CD4-positive, alpha-beta T cell treated with Interleukin-12 subunit alpha and Interleukin-12 subunit beta, for 1 hour (primary cell): ENCODE measurements at regions not wholly inside any gene's neighbourhood (a gene's known extent, or its start where the extent isn't known, plus 50 kb on each side); places are given as distances from the start of the nearest gene placed in this dataset.
"Not testable (repeated sequence)": the region's sequence is repeated elsewhere in the genome, so short reads cannot be mapped to it uniquely, and the experiment has no call there.

ENCODE experiments used
- DNase-seq: peaks from one replicate; pipeline ENCODE4 v3.0.0-alpha.2; 2020

- DNase-seq, result no peak
These were observed 189.0 kb upstream of the DAB1 start for GRCh38 chr1:57612833-57613232.

DNA sequence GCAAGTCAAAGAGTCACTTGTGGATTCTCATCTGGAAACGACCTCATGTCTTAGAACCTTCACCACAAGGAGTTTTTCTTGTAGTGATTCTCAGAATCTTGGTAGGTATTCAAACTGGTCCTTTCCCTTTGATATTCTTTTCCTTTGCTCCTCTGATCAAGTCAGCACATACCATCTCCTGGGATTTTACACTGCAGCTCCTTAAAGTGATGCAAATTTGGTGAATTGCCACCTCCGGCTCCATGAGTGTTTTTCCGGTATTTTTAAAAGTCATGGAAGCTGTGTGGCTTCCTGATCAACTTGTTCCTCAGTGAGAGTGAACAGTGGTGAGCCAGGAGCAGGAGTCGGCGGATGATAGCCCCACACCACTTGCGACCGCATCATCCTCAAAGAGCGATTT lies 182.1 kb upstream of the DAB1 start:
- no peak for DNase-seq

DNA sequence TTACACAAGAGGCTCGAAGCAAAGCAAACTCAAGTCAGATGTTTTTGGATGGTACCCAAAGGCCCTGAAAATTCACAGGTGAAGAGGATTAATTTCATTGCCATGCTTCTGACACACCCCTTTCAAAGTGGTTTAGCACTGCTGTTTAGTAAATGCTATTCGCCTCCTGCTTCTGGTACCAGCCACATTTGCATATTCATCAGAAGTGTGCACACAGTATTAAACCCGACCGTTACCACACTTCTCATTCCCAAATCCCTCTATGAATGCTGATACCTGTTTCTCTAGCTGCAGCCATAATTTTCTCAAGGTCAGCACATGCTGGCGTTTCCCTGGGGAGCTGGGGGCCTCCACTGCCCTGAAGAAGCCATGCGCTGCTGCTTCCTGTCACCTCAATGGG lies 179.8 kb upstream of the DAB1 start:
- no peak for DNase-seq

DNA sequence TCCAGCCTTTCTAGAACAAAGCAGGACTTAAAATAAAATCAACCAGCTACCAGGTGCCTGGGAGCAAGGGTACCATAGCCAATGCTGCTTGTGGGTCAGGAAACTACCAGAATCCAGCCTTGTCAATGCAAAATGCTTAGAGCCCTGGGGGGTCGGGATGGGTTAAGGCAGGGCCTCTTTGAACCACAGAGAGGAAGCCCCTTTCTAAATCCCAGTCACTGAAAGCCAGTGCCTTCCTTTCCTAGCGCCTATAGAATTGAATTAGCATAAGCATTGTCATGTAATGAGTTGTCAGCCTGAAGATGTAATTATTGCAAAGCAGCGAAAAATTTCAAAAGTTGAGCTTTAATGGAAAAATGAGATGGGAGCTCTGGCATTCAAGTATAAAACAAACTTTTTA lies 176.6 kb upstream of the DAB1 start:
- no peak for DNase-seq

DNA sequence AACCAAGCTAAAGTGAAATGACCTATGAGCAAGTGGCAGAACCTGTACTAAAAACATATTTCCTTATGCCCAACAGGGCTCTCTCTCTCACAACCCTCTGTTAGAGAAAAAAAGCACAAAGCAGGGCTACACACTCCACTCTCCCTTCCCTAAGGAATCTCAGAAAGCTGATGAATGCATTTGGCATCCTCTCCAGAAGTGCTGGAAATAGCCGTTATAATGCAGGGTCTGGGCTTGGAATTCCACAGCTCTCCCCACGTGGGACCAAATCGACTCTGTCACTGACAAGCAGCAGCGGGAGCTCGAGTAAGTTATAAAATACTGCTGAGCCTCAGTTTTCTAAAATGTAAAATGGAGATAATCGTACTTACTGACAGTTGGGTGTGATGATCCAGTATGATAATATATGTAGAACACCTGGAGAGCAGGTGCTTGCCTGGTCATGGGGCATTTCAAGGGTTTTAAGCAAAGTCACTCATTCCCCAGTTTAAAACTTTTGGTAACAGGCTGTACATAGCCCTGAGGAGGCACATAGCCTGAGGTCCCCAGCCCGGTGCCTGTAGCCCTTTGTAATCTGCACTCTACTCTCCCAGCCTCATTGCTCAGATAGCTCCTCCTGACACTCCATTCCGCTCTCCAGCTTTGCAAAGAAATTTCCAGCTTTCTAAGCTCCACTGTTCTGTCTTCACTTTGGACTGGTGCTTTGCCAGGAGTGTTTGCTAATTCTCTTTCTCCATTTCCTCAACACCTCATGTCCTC lies 175.6 kb upstream of the DAB1 start:
- DNase-seq, result no peak

- DNase-seq, result no peak
These were observed 173.2 kb upstream of the DAB1 start for GRCh38 chr1:57597036-57597435.

DNA sequence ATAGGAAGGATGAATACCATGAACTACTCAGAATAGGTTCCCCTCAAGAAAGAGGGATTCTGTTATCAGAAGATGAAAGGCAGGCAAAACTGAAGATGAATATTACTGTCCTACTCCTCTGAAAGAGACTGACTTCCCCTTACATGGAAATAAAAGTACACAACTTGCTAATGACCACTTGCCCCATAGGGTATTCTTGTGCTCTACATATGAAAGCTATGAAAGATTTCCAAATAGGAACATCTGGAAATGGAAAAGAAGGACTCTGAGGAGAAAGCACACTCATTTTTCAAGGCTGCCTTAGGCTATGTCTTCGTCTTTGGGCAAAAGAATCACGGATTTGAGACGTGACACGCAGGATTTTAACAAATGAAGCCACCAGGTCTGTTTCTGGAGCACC lies 170.1 kb upstream of the DAB1 start:
- DNase-seq, result no peak

GRCh38 chr1:57591842-57592241 lies 168.0 kb upstream of the DAB1 start:
- no peak for DNase-seq

DNA sequence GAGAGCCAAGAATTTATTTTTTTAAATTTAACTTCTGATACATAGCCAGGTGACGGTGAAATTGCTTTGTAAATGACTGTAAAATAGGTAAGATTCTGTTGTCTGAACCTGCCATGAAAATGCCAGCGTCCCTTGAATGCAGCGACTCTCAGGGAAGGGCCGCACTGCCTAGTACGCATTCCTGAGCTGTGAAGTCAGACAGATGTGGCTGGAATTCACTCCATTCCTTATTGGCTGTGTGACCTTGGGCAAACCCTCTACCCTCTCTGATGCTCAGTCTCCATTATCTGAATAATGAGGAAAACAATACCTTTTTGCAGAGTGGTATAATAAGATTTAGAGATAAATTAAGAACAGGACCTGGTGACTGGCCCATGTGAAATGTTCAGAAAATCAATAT lies 167.1 kb upstream of the DAB1 start:
- no peak for DNase-seq

- DNase-seq, result no peak
These were observed 163.0 kb upstream of the DAB1 start for GRCh38 chr1:57586842-57587241.

DNA sequence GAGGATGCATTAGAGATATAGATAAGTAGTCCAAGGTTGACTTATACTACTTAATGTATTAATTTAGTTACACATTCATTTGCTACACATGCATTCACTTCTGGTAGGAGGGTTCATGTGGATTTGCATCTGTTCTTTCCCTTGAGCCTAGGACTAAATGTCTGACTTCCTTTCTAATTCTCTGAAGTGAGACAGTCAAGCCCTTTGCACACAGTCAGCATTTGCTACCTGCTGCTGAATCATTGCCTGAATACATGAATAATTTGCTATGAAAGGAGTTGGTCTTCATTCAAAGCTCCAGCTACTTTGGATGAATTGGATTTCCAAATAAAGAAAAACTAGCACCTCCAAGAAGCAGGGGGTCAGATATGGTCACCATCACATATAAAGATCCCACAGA lies 154.8 kb upstream of the DAB1 start:
- DNase-seq, result no peak

- DNase-seq, result no peak
These were observed 154.2 kb upstream of the DAB1 start for GRCh38 chr1:57578099-57578498.

DNA sequence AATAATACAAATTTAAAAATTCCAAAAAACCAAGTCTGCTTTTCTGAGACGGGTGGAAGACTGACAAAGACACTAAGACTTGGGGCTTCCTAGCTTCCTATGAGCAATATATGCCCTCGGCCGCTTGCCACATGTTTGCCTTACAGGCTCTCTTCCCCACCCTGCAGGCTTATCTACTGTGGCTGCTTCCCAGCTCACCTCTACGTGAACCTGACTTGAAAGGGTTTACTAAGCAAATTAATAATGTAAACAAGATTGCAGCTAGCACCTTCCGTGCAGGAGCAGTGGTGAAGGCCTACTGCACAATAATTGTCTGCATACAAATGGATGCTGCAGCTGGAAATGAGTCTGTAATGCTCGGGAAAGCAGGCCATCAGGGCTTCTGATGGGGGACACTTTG lies 152.9 kb upstream of the DAB1 start:
- no peak for DNase-seq

GRCh38 chr1:57572016-57572415 lies 148.2 kb upstream of the DAB1 start:
- no peak for DNase-seq

DNA sequence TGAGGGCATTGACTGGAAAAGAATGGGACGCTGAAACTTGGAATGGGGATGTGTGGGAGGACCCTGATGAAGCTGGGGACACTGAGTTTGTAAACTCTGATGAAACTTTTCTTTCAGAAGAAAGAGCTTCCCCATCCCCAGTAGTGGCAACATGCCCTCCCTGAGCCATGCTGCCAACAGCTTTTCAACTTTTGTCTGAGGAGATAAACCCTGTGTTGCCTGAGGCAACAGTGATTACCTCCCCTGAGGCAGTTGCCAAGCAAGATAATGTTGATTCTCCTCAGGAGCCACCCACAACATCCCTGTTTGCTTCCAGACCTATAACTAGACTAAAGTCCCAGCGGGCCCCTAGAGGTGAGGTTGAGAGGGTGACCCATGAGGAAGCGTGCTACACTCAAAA lies 134.2 kb upstream of the DAB1 start:
- not testable (repeated sequence) for DNase-seq

DNA sequence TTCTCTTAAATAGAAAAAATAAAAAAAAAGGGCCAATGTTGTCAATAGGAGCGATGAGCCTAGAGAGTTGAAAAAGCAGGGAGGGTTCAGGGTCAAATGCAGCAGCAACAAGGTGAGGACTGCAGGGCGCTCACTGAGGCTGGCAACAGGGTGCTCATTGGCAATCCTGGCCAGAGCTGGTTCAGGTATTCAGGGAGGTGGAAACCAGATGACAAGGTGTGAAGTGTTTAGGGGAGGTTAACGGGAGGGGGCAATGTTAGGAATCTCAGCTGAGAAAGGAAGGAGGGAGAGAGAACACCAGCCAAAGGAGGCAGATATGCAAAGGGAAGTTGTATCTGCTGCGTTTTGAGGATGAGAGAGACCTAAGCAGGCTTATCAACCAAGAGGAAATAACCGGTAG lies 129.8 kb upstream of the DAB1 start:
- no peak for DNase-seq

- DNase-seq, result no peak
These were observed 127.6 kb upstream of the DAB1 start for GRCh38 chr1:57551476-57551875.

DNA sequence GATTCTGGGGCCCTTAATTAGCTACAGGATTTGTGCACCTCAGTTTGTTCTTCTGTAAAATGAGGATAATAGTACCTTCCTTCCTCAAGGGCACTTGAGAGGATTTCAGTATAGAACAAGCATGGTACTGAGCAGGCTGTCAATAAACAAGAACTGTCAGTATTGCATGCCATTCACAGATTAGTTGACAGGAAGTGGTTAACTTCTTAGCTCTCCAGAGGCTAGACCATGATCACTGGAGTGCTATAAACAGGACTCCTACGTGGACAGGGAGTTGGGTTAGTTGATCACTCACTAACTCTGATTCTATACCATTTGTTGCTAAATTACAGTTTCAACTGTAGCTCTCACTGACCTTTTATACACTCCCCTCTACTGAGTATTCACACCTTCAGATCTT lies 126.2 kb upstream of the DAB1 start:
- DNase-seq, result no peak

DNA sequence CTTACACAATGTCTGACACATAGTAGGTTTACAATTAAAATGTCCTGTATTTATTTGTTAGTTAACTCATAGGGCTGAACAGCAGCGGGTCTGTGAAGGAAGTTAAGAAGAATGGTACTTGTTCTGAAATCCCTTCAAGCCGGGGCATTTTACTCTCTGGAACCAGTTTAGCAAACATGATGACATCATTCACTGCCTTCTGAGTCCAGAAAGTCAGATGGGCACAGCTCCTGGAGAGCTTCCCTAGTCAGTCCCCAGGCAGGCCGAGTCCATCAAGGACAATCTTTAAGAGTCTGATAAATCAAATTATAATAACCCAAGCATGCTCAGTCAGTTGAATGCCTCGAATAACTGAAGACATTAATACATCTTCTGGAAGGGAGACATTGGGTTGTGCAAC lies 125.4 kb upstream of the DAB1 start:
- DNase-seq, result no peak

- no peak for DNase-seq
These were observed 122.9 kb upstream of the DAB1 start for GRCh38 chr1:57546549-57547330.

GRCh38 chr1:57544345-57544744 lies 120.5 kb upstream of the DAB1 start:
- DNase-seq, result no peak

DNA sequence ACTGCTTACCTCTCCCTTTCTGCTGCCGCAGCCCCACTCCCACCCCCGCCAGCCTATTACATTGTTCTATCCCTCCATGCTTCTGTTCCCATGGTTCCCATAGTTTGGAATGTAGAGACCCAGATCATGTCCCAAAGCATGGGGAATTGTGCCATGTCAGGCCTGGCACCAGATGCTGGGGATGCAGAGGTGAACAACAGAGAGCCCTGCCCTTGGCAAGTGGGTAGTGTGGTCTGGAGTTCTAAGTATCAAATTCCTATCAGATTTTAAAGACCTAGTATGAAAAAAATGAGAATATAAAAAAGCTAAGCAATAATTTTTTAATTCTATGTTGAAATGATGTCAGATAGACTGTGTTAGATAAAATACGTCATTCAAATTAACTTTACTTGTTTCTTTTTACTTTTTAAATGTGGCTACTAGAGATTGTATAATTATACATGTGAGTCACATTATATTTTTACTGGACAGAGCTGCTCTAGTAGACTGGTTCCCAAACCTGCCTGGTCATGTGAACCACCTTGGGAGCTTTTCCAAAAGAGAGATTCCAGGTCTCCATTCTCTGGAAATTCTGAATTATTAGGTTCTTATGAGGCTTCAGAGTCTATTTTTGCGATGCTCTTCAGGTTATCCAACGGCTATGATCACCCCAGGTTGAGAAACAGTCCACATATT lies 113.0 kb upstream of the DAB1 start:
- DNase-seq, result no peak

GRCh38 chr1:57532299-57532698 lies 108.4 kb upstream of the DAB1 start:
- DNase-seq, result no peak

GRCh38 chr1:57530911-57531260 lies 107.0 kb upstream of the DAB1 start:
- not testable (repeated sequence) for DNase-seq
